Trophoblast cell (in vitro differentiated cells and primary cell): ENCODE measurements at regions not wholly inside any gene's neighbourhood (a gene's known extent, or its start where the extent isn't known, plus 50 kb on each side); places are given as distances from the start of the nearest gene placed in this dataset.

Source experiments
- DNase-seq, 2 donors: peaks; one replicate each; pipeline ENCODE4 v3.0.0-alpha.2; 2016
- H2AFZ ChIP-seq: 2 replicates; pipeline ENCODE4 v1.6.1; 2013; ENCODE audit warnings: low read length, moderate library complexity, mild to moderate bottlenecking; ENCODE audit not compliant: insufficient read depth, poor library complexity
- H2AK5ac ChIP-seq: 2 replicates; pipeline ENCODE4 v1.6.1; 2013; ENCODE audit warnings: mild to moderate bottlenecking, low read length
- H2BK120ac ChIP-seq: 2 replicates; pipeline ENCODE4 v1.6.1; 2013; ENCODE audit warnings: low read length, mild to moderate bottlenecking, moderate library complexity; ENCODE audit not compliant: insufficient read depth, poor library complexity
- H2BK12ac ChIP-seq: 2 replicates; pipeline ENCODE4 v1.6.1; 2013; ENCODE audit warnings: mild to moderate bottlenecking, low read length, moderate library complexity
- H2BK5ac ChIP-seq: 2 replicates; pipeline ENCODE4 v1.6.1; 2013; ENCODE audit warnings: low read length, low read depth, moderate library complexity, mild to moderate bottlenecking; ENCODE audit not compliant: poor library complexity
- H3K14ac ChIP-seq: 2 replicates; pipeline ENCODE4 v1.6.1; 2013; ENCODE audit warnings: mild to moderate bottlenecking, low read length
- H3K18ac ChIP-seq: 2 replicates; pipeline ENCODE4 v1.6.1; 2013; ENCODE audit warnings: mild to moderate bottlenecking, low read length
- H3K23ac ChIP-seq: 2 replicates; pipeline ENCODE4 v1.6.1; 2013; ENCODE audit warnings: low read length
- H3K27ac ChIP-seq: 2 replicates; pipeline ENCODE4 v1.5.1; 2013; ENCODE audit warnings: low read depth, mild to moderate bottlenecking, inconsistent platforms, low read length, moderate library complexity
- H3K27me3 ChIP-seq: 2 replicates; pipeline ENCODE4 v1.6.1; 2013; ENCODE audit warnings: inconsistent platforms, mild to moderate bottlenecking, low read length, moderate library complexity; ENCODE audit not compliant: insufficient read depth
- H3K36me3 ChIP-seq, 2 experiments: 1 replicate in 1 of 2; 2 replicates in 1 of 2; pipeline ENCODE4 v1.6.1; 2013; ENCODE audit warnings: low read length in 2 of 2, mild to moderate bottlenecking in 2 of 2, moderate library complexity in 1 of 2; ENCODE audit not compliant: insufficient read depth in 2 of 2, control insufficient read depth in 1 of 2
- H3K4ac ChIP-seq: 2 replicates; pipeline ENCODE4 v1.6.1; 2013; ENCODE audit warnings: low read depth, mild to moderate bottlenecking, low read length, moderate library complexity
- H3K4me1 ChIP-seq, 2 experiments: 1 replicate in 1 of 2; 2 replicates in 1 of 2; pipeline ENCODE4 v1.6.1; 2013; ENCODE audit warnings: low read length in 2 of 2, mild to moderate bottlenecking in 2 of 2, moderate library complexity in 1 of 2; ENCODE audit not compliant: insufficient read depth in 2 of 2, control insufficient read depth in 1 of 2
- H3K4me2 ChIP-seq: 2 replicates; pipeline ENCODE4 v1.6.1; 2013; ENCODE audit warnings: inconsistent platforms, mild to moderate bottlenecking, low read length, moderate library complexity
- H3K4me3 ChIP-seq: 2 replicates; pipeline ENCODE4 v1.5.1; 2013; ENCODE audit warnings: mild to moderate bottlenecking, low read depth, low read length, inconsistent platforms
- H3K79me1 ChIP-seq: one replicate; pipeline ENCODE4 v1.6.1; 2013; ENCODE audit warnings: low read length
- H3K79me2 ChIP-seq: 2 replicates; pipeline ENCODE4 v1.6.1; 2013; ENCODE audit warnings: low read length, mild to moderate bottlenecking; ENCODE audit not compliant: control insufficient read depth, insufficient read depth, poor library complexity
- H3K9ac ChIP-seq: 2 replicates; pipeline ENCODE4 v1.6.1; 2013; ENCODE audit warnings: mild to moderate bottlenecking, low read length
- H3K9me3 ChIP-seq: 2 replicates; pipeline ENCODE4 v1.6.1; 2013; ENCODE audit warnings: low read depth, mild to moderate bottlenecking, control low read depth, inconsistent platforms, low read length; ENCODE audit not compliant: insufficient read depth
- H4K12ac ChIP-seq: 2 replicates; pipeline ENCODE4 v1.6.1; 2013; ENCODE audit warnings: low read depth, mild to moderate bottlenecking, low read length, moderate library complexity
- H4K8ac ChIP-seq: 2 replicates; pipeline ENCODE4 v1.6.1; 2013; ENCODE audit warnings: low read depth, mild to moderate bottlenecking, low read length, moderate library complexity
- H4K91ac ChIP-seq: one replicate; pipeline ENCODE4 v1.6.1; 2013; ENCODE audit warnings: low read depth, mild to moderate bottlenecking, low read length, moderate library complexity
- WGBS: extraction: QIAGEN DNeasy Blood & Tissue Kit; methylation state at CpG from one replicate; pipeline ENCODE4 v1.1.7; 2013; ENCODE audit warnings: missing lambda C conversion rate; ENCODE audit not compliant: insufficient read length, insufficient coverage; ENCODE audit errors: extremely low coverage; 5-methylcytosine and 5-hydroxymethylcytosine counted together

DNA sequence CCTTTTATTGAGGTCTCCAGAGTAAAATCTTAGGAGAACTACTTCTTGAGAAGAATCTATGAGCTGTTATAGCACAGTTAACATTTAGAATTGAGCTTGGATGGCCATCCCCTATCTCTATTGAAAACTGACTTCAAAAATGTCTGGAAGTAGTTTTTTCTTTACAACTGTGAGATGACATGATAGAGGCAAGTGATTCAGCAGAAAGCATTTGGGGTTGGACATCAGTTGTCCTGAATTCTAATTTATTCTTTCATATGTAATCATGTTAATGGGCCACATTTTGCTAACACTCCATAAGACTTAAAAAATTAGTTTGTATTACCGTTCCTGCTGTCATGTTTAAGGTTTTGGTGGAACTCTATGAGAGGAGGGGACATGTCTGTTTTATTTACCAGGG is 237.0 kb upstream of the SLC14A2 start:
- H2BK5ac ChIP-seq = no peak overlapping the region
- no peak overlapping the region for H3K4ac ChIP-seq
- H2AK5ac ChIP-seq = no peak overlapping the region
- H3K23ac ChIP-seq = no peak overlapping the region
- peaks cover 4 to 5% of the 10 kb centered on the region in 2 experiments for H3K4me1 ChIP-seq
- H3K4me3 ChIP-seq = no peak overlapping the region
- no peak overlapping the region for H3K27ac ChIP-seq
- no peak overlapping the region for H2BK120ac ChIP-seq
- H4K12ac ChIP-seq = no peak overlapping the region
- no peak overlapping the region for H3K4me2 ChIP-seq
- H3K9ac ChIP-seq = no peak overlapping the region
- H3K18ac ChIP-seq = no peak overlapping the region
- no peaks in the 10 kb centered on the region for H3K36me3 ChIP-seq
- no peak overlapping the region for H4K91ac ChIP-seq
- H3K79me1 ChIP-seq = no peaks in the 10 kb centered on the region
- no peak overlapping the region for H4K8ac ChIP-seq
- WGBS = no CpG with 5 or more reads among the region's 1 CpG
- no peaks in the 10 kb centered on the region for H3K79me2 ChIP-seq
- no peak overlapping the region for H3K14ac ChIP-seq
- H2BK12ac ChIP-seq = no peak overlapping the region
- H3K27me3 ChIP-seq = no peaks in the 10 kb centered on the region
- H2AFZ ChIP-seq = no peak overlapping the region
- no peaks in the 10 kb centered on the region for H3K9me3 ChIP-seq
- no peak for DNase-seq

GRCh38 chr18:45378933-45379332 is 236.3 kb upstream of the SLC14A2 start:
- no peaks in the 10 kb centered on the region for H3K36me3 ChIP-seq
- no CpG with 5 or more reads among the region's 5 CpGs for WGBS
- H4K91ac ChIP-seq = no peak overlapping the region
- H3K4ac ChIP-seq = no peak overlapping the region
- H2AK5ac ChIP-seq = no peak overlapping the region
- no peak overlapping the region for H3K9ac ChIP-seq
- no peak for DNase-seq
- H2BK5ac ChIP-seq = no peak overlapping the region
- H3K79me1 ChIP-seq = peaks cover 6% of the 10 kb centered on the region
- H3K4me2 ChIP-seq = no peak overlapping the region
- no peak overlapping the region for H2BK120ac ChIP-seq
- H3K27ac ChIP-seq = no peak overlapping the region
- no peaks in the 10 kb centered on the region for H3K9me3 ChIP-seq
- peaks cover 8 to 9% of the 10 kb centered on the region in 2 experiments for H3K4me1 ChIP-seq
- no peaks in the 10 kb centered on the region for H3K27me3 ChIP-seq
- H4K8ac ChIP-seq = no peak overlapping the region
- H4K12ac ChIP-seq = no peak overlapping the region
- no peaks in the 10 kb centered on the region for H3K79me2 ChIP-seq
- no peak overlapping the region for H3K23ac ChIP-seq
- H3K18ac ChIP-seq = no peak overlapping the region
- H2AFZ ChIP-seq = no peak overlapping the region
- H2BK12ac ChIP-seq = no peak overlapping the region
- H3K14ac ChIP-seq = no peak overlapping the region
- H3K4me3 ChIP-seq = no peak overlapping the region

GRCh38 chr18:45379903-45380302 is 235.4 kb upstream of the SLC14A2 start:
- peaks cover 2% of the 10 kb centered on the region for H3K79me2 ChIP-seq
- no peaks in the 10 kb centered on the region for H3K9me3 ChIP-seq
- H3K18ac ChIP-seq = no peak overlapping the region
- H3K79me1 ChIP-seq = peaks cover 11% of the 10 kb centered on the region
- H3K14ac ChIP-seq = no peak overlapping the region
- H3K36me3 ChIP-seq = no peaks in the 10 kb centered on the region
- no peak overlapping the region for H4K8ac ChIP-seq
- no peak overlapping the region for H2AK5ac ChIP-seq
- no peak overlapping the region for H2AFZ ChIP-seq
- H2BK5ac ChIP-seq = no peak overlapping the region
- no peak overlapping the region for H2BK12ac ChIP-seq
- H3K4me3 ChIP-seq = no peak overlapping the region
- H3K27me3 ChIP-seq = no peaks in the 10 kb centered on the region
- H3K4ac ChIP-seq = no peak overlapping the region
- H3K9ac ChIP-seq = no peak overlapping the region
- H3K4me1 ChIP-seq = peaks cover 10 to 11% of the 10 kb centered on the region in 2 experiments
- no CpG with 5 or more reads among the region's 1 CpG for whole genome bisulfite sequencing
- no peak overlapping the region for H4K91ac ChIP-seq
- no peak overlapping the region for H3K4me2 ChIP-seq
- no peak overlapping the region for H2BK120ac ChIP-seq
- H4K12ac ChIP-seq = no peak overlapping the region
- no peak overlapping the region for H3K27ac ChIP-seq
- DNase-seq = no peak
- no peak overlapping the region for H3K23ac ChIP-seq

- H2BK12ac ChIP-seq = no peak overlapping the region
- H3K27ac ChIP-seq = no peak overlapping the region
- H3K9me3 ChIP-seq = no peaks in the 10 kb centered on the region
- H4K12ac ChIP-seq = no peak overlapping the region
- DNase-seq = no peak
- H2AFZ ChIP-seq = no peak overlapping the region
- H3K27me3 ChIP-seq = no peaks in the 10 kb centered on the region
- H3K36me3 ChIP-seq = no peaks in the 10 kb centered on the region
- H2AK5ac ChIP-seq = no peak overlapping the region
- peaks cover 8% of the 10 kb centered on the region in 2 experiments for H3K4me1 ChIP-seq
- H3K23ac ChIP-seq = no peak overlapping the region
- no peak overlapping the region for H3K4me2 ChIP-seq
- no peak overlapping the region for H3K4me3 ChIP-seq
- no peak overlapping the region for H4K91ac ChIP-seq
- no peak overlapping the region for H3K4ac ChIP-seq
- H3K9ac ChIP-seq = no peak overlapping the region
- H3K14ac ChIP-seq = no peak overlapping the region
- no peak overlapping the region for H2BK120ac ChIP-seq
- no CpG with 5 or more reads among the region's 1 CpG for WGBS
- H4K8ac ChIP-seq = no peak overlapping the region
- peaks cover 11% of the 10 kb centered on the region for H3K79me1 ChIP-seq
- H2BK5ac ChIP-seq = no peak overlapping the region
- H3K18ac ChIP-seq = no peak overlapping the region
- peaks cover 2% of the 10 kb centered on the region for H3K79me2 ChIP-seq
Measured at GRCh38 chr18:45381282-45381681, 234.0 kb upstream of the SLC14A2 start.
